MM.1S (cell line): ENCODE measurements at regions not wholly inside any gene's neighbourhood (a gene's known extent, or its start where the extent isn't known, plus 50 kb on each side); places are given as distances from the start of the nearest gene placed in this dataset.

Experiments used
- DNase-seq: peaks from one replicate; pipeline ENCODE4 v3.0.0-alpha.2; 2015
- H2AFZ ChIP-seq: fragments of 300-600 bp; sonication (generic); 2 replicates; pipeline ENCODE4 v1.6.0; 2016; ENCODE audit warnings: antibody characterized with exemption, low read length
- H3F3A ChIP-seq: fragments of 300-600 bp; sonication (generic); 2 replicates; pipeline ENCODE4 v1.6.1; 2016; ENCODE audit warnings: mild to moderate bottlenecking, antibody characterized with exemption, low read length, moderate library complexity, mixed read lengths; ENCODE audit not compliant: insufficient read depth
- H3K27ac ChIP-seq: fragments of 300-600 bp; sonication (generic); 2 replicates; pipeline ENCODE4 v1.5.1; 2016; ENCODE audit warnings: mild to moderate bottlenecking, low read length
- H3K27me3 ChIP-seq: fragments of 300-600 bp; sonication (generic); replicated peaks from 2 replicates; pipeline ENCODE4 v1.6.0; 2016; ENCODE audit warnings: low read length; ENCODE audit not compliant: insufficient read depth
- H3K36me3 ChIP-seq: fragments of 300-600 bp; sonication (generic); replicated peaks from 2 replicates; pipeline ENCODE4 v1.6.1; 2016; ENCODE audit warnings: mild to moderate bottlenecking, low read length, mixed read lengths; ENCODE audit not compliant: insufficient read depth
- H3K4me1 ChIP-seq: fragments of 300-600 bp; sonication (generic); 2 replicates; pipeline ENCODE4 v1.6.1; 2016; ENCODE audit warnings: low read length, mixed read lengths
- H3K4me2 ChIP-seq: fragments of 300-600 bp; sonication (generic); 2 replicates; pipeline ENCODE4 v1.6.0; 2016; ENCODE audit warnings: low read depth, low read length
- H3K4me3 ChIP-seq: fragments of 300-600 bp; sonication (generic); 2 replicates; pipeline ENCODE4 v1.5.1; 2016; ENCODE audit warnings: low read length, mixed read lengths
- H3K79me2 ChIP-seq: fragments of 300-600 bp; sonication (generic); 2 replicates; pipeline ENCODE4 v1.6.1; 2016; ENCODE audit warnings: mixed run types, low read length, mixed read lengths
- H3K9ac ChIP-seq: fragments of 300-600 bp; sonication (generic); 2 replicates; pipeline ENCODE4 v1.6.1; 2016; ENCODE audit warnings: low read length, mixed read lengths
- H3K9me2 ChIP-seq: fragments of 300-600 bp; sonication (generic); replicated peaks from 2 replicates; pipeline ENCODE4 v1.6.1; 2016; ENCODE audit warnings: mild to moderate bottlenecking, low read length, mixed read lengths; ENCODE audit not compliant: insufficient read depth
- H3K9me3 ChIP-seq: fragments of 300-600 bp; sonication (generic); replicated peaks from 2 replicates; pipeline ENCODE4 v1.6.1; 2016; ENCODE audit warnings: mild to moderate bottlenecking, low read length, mixed read lengths; ENCODE audit not compliant: insufficient read depth
- H4K20me1 ChIP-seq: fragments of 300-600 bp; sonication (generic); 2 replicates; pipeline ENCODE4 v1.6.1; 2016; ENCODE audit warnings: mild to moderate bottlenecking, low read length, moderate library complexity, mixed read lengths; ENCODE audit not compliant: insufficient read depth
- EZH2 ChIP-seq: fragments of 300-600 bp; sonication (generic); optimal IDR thresholded peaks from 2 replicates; pipeline ENCODE3; 2017; ENCODE audit warnings: low read depth, mild to moderate bottlenecking, antibody characterized with exemption, low read length, mixed read lengths
- EZH2phosphoT487 ChIP-seq: fragments of 300-600 bp; sonication (generic); IDR thresholded peaks from 2 replicates; pipeline ENCODE4 v1.6.1; 2018; ENCODE audit warnings: antibody characterized with exemption, low read length
- TF ChIP-seq, protein P1 (sequence below): fragments of 300-600 bp; sonication (generic); IDR thresholded peaks from 2 replicates; pipeline ENCODE4 v1.5.1; 2016; ENCODE audit warnings: antibody characterized with exemption, low read length, mixed read lengths

DNA sequence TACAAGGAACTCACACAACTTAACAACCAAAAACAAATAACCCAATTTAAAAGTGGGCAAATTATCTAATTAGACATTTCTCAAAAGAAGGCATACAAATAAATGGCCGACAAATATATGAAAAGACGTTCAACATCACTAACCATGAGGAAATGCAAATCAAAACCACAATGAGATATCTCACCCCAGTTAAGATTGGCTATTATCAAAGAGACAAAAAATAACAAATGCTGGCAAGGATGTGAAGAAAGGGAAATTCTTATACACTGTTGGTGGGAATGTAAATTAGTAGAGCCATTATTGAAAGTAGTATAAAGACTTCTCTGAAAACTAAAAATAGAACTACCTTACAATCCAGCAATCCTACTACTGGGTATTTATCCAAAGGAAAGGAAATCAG lies 96.7 kb upstream of the SIRPG start:
- no peaks in the 10 kb centered on the region for H3F3A ChIP-seq
- H4K20me1 ChIP-seq: no peaks in the 10 kb centered on the region
- H3K4me1 ChIP-seq: no peaks in the 10 kb centered on the region
- no peak overlapping the region for H3K4me3 ChIP-seq
- no peak overlapping the region for H3K4me2 ChIP-seq
- no peak overlapping the region for H3K27ac ChIP-seq
- H3K9me3 ChIP-seq: no peaks in the 10 kb centered on the region
- no peaks in the 10 kb centered on the region for H3K27me3 ChIP-seq
- no peak for DNase-seq
- no peaks in the 10 kb centered on the region for H3K9me2 ChIP-seq
- no peak overlapping the region for H3K9ac ChIP-seq
- no peak overlapping the region for H2AFZ ChIP-seq
- H3K36me3 ChIP-seq: no peaks in the 10 kb centered on the region
- TF ChIP-seq, protein P1, sequence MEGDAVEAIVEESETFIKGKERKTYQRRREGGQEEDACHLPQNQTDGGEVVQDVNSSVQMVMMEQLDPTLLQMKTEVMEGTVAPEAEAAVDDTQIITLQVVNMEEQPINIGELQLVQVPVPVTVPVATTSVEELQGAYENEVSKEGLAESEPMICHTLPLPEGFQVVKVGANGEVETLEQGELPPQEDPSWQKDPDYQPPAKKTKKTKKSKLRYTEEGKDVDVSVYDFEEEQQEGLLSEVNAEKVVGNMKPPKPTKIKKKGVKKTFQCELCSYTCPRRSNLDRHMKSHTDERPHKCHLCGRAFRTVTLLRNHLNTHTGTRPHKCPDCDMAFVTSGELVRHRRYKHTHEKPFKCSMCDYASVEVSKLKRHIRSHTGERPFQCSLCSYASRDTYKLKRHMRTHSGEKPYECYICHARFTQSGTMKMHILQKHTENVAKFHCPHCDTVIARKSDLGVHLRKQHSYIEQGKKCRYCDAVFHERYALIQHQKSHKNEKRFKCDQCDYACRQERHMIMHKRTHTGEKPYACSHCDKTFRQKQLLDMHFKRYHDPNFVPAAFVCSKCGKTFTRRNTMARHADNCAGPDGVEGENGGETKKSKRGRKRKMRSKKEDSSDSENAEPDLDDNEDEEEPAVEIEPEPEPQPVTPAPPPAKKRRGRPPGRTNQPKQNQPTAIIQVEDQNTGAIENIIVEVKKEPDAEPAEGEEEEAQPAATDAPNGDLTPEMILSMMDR: no peak
- TF ChIP-seq EZH2: no peak
- no peak for TF ChIP-seq EZH2phosphoT487
- H3K79me2 ChIP-seq: no peaks in the 10 kb centered on the region

DNA sequence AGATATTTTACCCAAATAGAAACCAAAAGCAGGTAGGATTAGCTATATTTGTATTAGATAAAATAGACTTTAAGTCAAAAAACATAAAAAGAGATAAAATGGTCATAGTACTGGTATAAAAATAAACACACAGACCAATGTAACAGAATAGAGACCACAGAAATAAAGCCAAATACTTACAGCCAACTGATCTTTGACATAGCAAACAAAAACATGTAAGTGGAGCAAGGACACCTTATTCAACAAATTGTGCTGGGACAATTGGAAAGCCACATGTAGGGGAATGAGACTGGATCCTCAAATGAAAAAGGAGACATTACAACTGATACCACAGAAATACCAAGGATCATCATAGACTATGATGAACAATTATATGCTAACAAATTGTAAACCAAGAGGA lies 94.5 kb upstream of the SIRPG start:
- Histone ChIP-seq H3K9me2 (no peaks in the 10 kb centered on the region), H3K9ac (no peak overlapping the region), H3K79me2 (no peaks in the 10 kb centered on the region), H3K4me2 (no peak overlapping the region), H3K27me3 (no peaks in the 10 kb centered on the region), H3K4me3 (no peak overlapping the region), H2AFZ (no peak overlapping the region), H3F3A (no peaks in the 10 kb centered on the region), H4K20me1 (no peaks in the 10 kb centered on the region), H3K4me1 (no peaks in the 10 kb centered on the region), H3K27ac (no peak overlapping the region), H3K36me3 (no peaks in the 10 kb centered on the region), H3K9me3 (no peaks in the 10 kb centered on the region)
- DNase-seq: no peak
- no peak for TF ChIP-seq EZH2
- no peak for TF ChIP-seq EZH2phosphoT487
- TF ChIP-seq, protein P1: no peak

DNA sequence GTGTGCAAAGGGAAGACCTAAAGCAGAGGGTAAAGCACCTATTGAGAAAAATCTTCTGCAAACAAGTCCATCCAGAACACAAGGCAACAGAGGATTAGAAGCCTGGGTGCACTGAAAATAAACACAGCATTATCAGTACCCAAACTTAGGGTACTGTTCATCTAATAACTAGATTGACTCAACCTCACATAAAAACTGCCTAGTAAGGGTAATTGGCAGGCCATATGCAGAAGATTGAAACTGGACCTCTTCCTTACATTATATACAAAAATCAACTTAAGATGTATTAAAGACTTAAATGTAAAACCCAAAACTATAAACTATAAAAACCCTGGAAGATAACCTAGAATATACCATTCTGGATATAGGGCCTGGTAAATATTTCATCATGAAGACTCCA lies 91.2 kb upstream of the SIRPG start:
- no peak for DNase-seq
- Histone ChIP-seq H3K79me2 (no peaks in the 10 kb centered on the region), H2AFZ (no peak overlapping the region), H3K4me1 (no peaks in the 10 kb centered on the region), H3F3A (no peaks in the 10 kb centered on the region), H3K9me3 (no peaks in the 10 kb centered on the region), H3K9me2 (no peaks in the 10 kb centered on the region), H3K4me3 (no peak overlapping the region), H3K4me2 (no peak overlapping the region), H3K9ac (no peak overlapping the region), H3K36me3 (no peaks in the 10 kb centered on the region), H3K27me3 (no peaks in the 10 kb centered on the region), H4K20me1 (no peaks in the 10 kb centered on the region), H3K27ac (no peak overlapping the region)
- TF ChIP-seq, protein P1: no peak
- TF ChIP-seq EZH2: no peak
- TF ChIP-seq EZH2phosphoT487: no peak
